ENCODE measurements at regions not wholly inside any gene's neighbourhood (a gene's known extent, or its start where the extent isn't known, plus 50 kb on each side); places are given as distances from the start of the nearest gene placed in this dataset.

DNA sequence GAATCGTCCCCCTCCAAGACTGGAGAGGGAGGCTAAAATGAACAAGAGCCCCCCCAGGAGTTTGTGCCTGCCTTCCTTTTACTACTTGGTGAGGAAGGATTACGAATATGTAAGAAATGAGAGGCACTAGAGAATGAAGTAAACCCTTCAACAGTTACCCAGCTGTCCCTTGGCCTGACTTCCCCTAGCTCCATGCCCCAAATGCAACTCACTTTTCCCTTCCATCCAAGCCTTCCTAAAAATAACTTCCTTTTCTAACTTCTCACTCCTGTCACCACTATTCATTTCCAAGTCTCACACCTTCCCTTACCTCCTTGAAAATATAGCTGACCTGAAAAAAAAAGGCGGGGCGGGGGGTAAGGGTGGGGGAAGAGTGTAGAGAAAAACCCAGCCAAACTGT, 96.6 kb upstream of the HNRNPU start:
- TF ChIP-seq, protein P1, sequence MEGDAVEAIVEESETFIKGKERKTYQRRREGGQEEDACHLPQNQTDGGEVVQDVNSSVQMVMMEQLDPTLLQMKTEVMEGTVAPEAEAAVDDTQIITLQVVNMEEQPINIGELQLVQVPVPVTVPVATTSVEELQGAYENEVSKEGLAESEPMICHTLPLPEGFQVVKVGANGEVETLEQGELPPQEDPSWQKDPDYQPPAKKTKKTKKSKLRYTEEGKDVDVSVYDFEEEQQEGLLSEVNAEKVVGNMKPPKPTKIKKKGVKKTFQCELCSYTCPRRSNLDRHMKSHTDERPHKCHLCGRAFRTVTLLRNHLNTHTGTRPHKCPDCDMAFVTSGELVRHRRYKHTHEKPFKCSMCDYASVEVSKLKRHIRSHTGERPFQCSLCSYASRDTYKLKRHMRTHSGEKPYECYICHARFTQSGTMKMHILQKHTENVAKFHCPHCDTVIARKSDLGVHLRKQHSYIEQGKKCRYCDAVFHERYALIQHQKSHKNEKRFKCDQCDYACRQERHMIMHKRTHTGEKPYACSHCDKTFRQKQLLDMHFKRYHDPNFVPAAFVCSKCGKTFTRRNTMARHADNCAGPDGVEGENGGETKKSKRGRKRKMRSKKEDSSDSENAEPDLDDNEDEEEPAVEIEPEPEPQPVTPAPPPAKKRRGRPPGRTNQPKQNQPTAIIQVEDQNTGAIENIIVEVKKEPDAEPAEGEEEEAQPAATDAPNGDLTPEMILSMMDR (IDR thresholded peaks at IDR 0.05): no peak
- TF ChIP-seq POLR2A (IDR thresholded peaks at IDR 0.05): no peak

Measured in tibial nerve (tissue), 3 donors.